RPMI8226 (cell line): ENCODE measurements at regions not wholly inside any gene's neighbourhood (a gene's known extent, or its start where the extent isn't known, plus 50 kb on each side); places are given as distances from the start of the nearest gene placed in this dataset.
A peak's percentile ranks its signal among the peaks of the same experiment; 100 is the strongest.

ENCODE experiments used
- DNase-seq: peaks from one replicate; pipeline ENCODE4 v3.0.0-alpha.2; 2015

DNA sequence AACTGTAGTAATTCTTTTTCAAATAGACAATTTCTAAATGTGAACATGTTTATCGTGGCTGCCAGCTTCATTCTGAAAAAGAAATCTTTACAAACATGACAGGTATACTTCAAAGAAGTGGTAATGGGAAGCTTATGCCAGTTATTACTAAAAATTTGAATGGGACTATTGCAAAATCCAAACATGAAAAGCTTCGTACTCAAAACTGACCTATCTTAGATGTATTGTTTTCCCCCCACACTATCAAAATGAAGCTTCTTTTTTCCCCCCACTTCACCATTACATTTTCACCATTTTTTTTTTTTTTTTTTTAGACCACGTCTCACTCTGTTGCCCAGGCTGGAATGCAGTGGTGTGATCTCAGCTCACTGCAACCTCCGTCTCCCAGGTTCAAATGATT, 50.4 kb upstream of the SERTAD2 start:
- DNase-seq = no peak

DNA sequence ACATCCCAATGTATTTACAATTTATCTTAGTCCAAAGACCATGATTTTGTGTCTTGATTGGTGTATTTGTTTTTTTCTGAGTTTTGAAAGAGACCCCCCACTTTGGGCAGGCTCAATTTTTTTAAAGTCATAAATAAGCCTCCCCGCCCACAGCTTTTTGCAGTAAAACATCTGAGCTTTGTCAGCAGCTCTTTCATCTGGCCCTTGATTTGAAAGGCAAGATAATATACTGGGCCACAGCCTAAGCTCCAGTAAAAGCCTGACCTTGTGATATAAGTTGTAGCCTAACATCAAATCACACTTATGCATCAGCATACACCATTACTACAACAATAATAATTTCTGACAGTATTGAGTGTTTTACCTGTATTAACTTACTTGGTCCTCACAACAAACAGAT, 51.3 kb upstream of the SERTAD2 start:
- DNase-seq = no peak

DNA sequence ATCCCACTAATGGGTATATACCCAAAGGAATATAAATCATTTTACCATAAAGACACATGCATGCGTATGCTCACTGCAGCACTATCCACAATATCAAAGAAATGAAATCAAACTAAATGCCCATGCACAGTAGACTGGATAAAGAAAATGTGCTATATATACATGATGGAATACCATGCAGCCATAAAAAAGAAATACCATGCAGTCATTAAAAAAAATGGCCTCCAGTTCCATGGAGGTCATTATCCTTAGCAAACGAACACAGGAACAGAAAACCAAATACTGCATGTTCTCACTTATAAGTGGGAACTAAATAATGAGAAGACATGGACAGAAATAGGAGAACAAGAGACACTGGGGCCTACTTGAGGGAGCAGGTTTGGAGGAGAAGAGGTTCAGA, 53.6 kb upstream of the SERTAD2 start:
- no peak for DNase-seq

DNA sequence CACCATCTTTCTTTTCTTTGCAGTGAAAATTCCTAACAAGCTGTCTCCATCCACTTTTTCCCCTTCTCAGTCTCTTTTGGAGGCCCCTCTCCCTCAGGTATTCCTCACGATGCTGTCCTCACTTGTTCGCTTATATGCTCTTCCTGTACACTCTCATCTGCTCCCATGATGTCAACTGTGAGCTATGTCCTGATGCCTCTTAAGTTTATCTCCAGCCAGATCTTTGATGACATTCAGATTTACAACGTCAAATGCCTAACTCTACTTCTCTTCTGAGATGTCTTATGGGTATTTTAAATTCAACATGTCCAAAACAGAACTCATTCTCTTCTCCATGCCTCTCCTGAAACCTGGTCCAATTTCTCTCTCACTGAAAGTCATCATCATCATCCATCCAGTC, 55.1 kb upstream of the SERTAD2 start:
- DNase-seq = no peak

DNA sequence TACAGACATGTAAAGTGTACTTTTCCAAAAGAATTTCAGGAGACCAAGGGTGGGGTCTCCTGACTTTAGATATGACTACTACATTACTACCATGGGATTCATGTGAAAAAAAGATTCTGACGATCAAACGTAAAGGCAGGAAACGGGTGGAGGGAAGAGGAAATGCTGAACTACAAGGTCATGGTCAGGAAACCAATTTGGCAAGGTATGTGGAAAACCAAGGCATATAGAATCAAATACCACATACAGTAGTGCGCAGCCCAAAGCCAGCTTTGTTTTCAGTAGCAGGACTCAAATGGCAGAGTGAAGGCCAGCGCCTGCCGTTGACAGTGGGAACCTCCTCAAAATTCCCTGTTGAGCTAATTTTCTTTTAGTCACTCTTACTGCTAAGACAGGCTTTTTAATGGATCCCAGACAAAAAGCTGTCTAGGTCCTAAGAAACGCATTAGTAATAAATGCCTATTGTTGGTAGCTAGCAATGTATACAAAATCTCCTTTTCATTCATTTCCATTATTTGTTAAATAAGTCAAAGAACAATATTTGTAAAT, 57.6 kb upstream of the SERTAD2 start:
- DNase-seq = no peak

DNA sequence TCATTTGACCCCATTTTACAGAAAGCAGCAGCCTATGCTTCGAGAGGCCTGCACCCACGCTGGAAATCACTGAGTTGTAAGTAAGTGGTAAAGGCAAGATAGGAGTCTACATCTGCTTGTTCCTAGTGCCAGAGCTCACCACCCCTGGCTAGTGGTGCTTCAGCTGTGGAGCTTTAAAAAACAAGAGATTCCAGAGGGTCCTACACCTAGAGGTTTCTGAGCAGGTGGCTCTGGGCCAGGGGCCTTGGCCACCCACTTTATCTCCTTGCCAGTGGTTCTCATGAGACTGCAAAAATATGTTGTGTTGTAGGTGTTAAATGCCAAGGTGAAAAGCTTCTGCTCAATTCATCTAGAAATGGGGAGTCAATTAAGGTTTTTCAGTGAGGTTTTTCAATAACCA, 60.0 kb upstream of the SERTAD2 start:
- DNase-seq = no peak

DNA sequence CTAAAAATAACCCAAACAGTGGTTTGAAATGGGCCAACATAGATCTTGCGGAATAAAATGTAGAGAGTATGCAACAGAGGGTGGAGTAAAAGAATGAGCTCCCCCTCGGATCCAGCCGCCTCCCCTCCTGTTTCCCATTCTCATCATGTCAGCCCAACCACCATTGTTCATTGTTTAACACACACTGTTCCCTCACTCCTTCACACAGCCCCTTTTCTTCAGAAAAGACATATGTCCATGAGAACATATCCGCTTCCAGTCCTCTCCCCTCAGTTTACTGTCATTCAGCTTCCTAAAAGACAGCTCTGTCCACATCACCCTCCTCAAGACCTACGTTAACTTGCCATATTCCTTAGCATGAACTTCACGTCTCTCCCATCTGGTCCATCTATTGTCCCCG, 62.9 kb upstream of the SERTAD2 start:
- no peak for DNase-seq

DNA sequence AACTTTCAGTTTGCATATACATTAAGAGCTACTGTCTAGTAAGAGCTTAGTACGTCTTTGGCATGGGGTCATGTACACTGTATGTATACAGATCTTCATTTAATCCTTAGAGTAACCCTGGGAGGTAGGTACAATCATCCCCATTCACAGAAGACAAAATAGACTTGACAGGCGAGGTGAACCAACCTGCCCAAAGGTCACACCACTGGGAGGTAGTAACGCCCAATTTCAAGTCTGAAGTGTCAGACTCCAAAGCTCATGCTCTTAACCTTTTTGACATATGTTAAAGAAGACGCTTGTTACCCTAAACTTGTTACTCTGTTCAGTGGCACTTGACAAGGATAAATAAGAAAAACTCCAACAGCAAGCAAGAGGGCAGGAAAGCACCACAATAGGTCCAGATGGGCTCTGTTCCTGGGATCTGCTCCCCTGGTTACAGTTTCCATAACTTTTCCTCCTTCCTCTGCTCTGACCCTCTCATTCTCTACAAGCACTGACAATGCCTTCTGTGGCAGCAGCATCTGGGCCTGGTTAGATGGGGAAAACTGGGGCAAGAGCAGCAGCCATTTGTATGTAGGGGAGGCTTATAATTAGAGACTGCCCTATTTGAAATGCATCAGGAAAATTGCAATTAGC, 64.7 kb upstream of the SERTAD2 start:
- no peak for DNase-seq

DNA sequence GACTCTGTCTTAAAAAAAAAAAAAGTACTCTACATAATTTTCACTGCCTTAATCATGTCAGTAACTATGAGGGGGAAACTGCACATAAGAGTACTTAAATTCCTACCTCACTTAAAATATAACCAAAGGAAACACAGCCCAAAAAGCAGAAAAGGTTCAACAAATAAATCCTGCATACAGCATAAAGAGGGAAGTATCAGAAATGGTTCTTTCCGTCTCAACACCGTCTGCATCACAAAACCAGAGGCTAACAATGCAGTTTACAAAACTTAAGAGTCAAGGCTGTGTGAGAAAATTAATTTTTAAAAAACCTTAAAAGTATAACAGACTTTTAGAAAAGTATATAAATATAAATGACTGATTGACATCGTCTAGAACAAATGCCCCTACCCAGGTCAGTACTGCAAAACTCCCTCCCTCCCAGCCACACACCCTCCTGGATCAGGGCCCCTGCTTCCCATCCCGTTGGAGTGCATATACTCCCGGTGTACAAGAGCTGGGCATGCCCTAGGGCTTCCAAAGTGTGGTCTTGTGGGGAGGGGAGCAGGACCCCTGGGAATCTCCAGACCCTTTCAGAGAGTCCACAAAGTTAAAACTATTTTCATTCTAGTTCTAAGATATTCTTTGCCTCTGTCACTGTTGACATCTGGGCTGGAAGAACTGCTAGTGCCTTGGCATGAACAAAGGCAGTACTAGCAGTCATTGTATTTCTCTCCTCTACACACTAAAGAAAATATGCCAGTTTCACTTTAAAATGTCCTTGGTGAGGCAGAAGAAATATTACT, 67.0 kb upstream of the SERTAD2 start:
- no peak for DNase-seq

DNA sequence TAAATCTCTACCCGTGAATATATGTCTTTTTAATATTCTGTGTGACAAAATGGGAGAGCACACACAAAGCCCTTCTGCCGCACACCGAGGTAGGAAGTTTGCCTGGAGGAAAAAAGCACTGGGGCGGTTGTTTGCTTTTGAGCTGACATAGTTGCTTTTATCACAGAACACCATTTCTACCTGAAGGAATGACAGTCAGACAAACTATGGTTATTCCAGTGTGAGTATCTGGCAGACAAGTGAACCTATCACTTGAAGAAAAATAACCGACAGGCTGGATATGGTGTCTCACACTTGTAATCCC, 67.6 kb upstream of the SERTAD2 start:
- no peak for DNase-seq

DNA sequence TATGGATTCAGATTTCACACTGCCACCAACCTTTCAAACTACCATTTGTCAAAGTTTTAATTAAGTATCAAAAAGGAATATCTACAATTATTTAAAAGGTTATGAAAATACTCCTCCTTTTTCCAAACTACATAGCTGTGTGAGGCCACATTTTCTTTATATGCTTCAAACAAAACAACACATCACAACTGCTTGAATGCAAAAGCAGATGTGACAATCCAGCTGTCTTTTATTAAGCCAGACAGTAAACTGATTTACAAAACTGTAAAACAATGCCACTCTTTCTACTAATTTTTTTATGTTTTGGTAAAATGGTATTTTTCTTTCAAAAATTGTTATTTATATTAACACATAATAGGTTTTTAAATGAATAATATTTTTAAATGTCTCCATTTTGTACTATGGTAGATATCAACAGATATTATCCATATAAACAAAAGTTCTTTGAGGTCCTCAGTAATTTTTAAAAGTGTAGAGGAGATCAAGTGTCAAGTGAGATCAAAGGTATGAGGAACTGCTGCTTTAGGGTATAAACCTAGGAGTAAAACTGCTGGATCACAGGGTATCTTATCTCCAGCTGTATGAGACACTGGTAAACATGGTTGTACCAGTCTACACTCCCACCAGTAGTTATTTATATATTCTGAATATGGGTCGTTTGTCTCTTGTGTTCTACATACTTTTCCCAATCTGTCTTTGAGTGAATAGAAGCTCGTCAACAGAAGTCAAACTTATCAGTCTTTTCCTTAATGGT, 68.8 kb upstream of the SERTAD2 start:
- no peak for DNase-seq

DNA sequence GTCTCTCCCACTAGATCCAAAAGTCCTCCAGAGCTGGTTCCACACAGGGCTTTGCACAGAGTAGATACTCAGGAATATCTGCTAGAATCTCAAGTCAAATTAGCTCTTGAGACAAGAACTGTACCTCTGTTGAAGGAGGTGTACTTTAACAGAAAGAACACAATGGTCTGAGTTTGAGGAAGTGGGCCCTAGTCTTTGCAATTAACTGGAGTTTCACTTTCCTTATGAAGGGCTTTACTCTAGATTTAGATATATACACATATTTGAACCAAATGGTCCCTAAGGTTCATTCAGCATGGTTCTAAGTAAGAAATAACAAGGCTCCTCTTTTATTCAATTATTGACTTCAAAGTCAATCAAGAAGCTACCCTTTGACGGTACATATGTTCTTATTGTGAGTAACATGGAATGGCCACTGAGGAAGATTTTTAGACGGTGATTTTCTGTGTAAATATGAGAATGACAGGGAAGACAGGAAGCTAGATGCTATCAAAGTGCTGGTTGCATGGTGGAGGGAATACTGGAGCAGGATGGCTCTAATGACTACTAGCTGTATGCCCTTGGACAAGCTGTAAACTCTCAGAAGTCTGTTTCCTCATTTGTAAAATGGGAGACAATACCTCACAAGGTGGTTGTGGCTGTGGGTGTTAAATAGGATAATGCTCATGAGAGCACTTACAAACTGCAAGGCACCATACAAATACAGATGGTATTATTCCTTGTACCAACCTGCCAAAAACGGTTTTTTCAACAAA, 73.5 kb upstream of the SERTAD2 start:
- DNase-seq = peak; percentile 69

DNA sequence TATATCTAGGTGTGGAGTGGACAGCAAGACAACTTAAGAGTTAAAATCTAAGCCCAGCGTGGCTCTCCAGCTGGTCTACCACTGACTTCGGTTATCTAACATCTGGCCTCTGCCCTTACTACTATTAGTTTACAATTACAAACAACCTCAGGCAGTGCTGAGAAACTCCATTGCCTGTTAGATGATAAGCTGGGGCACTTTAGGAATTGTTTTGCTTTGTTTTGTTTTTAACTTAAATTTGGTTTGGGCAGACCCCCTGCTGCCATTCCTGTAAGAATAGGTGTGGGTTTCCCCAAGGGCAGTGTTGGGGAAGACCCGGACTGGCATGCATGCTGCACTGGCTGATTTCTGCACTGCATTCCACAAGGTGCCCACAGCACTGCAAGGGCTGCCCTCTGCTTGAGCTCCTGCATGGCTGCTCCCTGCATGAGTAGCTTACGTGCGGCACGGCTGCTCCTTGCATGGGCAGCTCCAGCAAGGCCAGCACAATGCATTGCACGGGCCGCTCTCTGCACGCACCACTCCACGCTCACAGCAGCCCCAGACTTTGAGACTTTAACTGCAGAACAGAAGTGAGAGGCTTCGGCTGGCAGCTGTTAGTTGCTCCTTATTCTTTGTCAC, 74.2 kb upstream of the SERTAD2 start:
- DNase-seq = peak; percentile 26

DNA sequence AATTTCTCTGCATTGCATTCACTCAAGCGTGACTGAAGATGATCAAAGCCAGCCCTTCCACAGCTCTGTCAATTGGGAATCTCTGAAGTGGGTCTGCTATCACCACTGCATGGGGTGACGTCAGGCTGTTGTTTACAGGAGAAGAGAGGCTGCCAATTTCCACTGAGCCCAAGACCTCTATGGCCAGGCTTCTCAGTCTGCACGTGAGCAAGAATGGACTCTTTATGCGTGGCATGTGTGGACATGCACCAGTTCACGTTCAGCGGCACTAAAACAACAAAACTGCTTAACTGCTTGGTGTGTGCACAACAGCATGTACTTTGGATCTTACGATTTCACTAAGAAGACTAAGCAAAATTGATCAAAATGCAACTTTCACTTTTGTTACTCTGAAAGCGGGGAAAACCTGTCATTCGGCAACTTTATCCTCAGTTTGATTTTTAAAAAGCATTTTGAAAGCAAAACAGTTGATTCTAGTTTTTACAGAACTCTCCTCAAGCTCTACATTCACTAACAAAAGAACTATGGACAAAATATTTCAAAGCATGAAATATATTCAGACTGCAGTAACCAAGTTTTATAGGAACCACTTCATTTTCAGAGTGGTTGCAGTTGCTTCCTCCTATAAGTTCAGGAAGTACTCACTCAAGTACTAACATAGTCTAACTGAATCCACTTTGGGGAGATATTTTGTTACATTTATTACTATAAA, 77.0 kb upstream of the SERTAD2 start:
- no peak for DNase-seq

DNA sequence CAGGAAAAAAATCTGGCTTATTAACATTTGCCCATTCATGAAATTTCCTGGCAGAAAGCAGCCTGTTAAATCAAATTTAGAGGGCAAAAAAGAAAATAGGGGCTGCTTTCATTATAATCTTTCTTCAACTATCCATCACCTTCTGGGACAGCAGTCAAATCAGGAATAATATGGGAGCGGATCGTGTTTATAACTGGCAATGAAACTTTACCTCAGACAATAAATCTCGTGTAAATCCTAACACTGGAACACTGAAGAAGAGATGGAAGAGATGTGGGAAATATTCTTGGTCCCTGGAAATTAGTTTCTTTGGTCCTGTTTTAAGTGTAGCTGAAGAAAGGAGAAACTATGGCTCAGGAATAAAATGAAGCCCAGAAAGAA, 77.5 kb upstream of the SERTAD2 start:
- DNase-seq = no peak

DNA sequence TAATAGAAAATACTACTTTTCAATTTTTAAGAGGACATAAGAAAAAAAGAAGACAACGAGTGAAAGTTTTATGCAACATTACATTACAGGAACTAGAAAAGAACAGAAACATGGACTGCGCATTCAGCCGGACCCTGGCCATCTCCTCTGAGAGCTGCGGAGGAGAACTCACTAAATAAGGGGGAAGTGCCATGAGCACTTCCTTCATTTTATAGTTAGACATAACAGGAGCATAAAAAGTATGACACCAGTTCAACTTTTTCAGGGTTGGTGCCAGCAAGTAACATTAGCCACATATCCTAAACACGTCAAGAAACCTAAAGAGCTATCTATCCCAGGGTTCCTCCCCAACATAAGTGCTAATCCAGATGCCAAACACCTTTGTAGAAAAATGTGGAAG, 78.0 kb upstream of the SERTAD2 start:
- DNase-seq = no peak

DNA sequence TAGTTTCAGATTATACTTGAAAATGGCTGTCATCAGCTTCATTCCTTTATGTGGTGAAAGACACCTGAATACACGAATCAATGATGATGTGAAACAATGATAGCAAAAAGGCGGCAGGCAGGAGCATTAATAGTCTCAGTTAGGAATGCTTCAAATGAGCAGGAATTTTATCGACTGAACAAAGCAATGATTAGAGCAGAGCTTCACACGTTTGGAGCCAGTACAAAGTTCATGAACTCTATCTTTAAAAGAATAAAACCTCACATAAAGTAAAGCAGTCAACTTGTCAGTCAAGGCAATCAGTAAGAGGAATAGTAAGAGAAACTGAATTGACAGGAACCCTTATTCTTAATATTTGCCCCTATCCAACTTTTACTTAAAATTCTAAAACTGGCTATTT, 78.4 kb upstream of the SERTAD2 start:
- no peak for DNase-seq

DNA sequence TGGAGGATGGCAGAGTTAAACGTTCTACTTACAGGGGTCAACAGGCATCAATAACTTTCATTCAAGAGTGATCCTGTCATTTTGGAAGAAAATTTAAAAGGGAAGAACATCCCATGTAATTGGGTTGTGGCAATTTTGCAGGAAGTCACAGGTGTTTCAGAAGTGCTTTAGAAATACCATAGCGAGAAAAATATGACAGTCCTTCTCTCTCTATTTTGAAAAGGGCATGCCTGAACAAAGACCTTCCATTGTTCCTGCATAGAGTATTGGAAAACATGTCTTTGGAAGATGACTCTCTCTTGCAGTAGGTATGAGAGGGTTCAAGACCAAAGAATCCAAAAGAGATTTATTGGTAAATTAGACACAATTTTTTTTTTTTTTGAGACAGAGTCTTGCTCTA, 81.8 kb upstream of the SERTAD2 start:
- no peak for DNase-seq

DNA sequence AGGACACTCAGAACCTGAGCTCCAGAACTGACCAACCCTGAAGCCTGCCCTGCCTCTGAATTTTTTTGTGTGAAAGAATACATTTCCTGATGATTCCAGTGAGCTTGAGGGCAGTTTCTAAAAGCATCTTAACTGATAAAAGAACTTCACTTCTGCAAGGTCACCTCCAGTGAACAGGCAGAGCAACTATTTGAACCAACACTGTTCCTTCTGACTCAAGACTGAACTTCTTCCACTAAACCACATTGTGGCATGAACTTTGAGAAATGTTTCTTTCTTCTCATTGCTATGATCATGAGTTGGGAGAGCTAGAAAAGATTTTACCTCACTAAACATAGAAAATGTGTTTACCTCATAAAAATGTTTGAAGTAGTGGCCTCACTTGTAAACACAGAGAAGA, 83.8 kb upstream of the SERTAD2 start:
- no peak for DNase-seq

DNA sequence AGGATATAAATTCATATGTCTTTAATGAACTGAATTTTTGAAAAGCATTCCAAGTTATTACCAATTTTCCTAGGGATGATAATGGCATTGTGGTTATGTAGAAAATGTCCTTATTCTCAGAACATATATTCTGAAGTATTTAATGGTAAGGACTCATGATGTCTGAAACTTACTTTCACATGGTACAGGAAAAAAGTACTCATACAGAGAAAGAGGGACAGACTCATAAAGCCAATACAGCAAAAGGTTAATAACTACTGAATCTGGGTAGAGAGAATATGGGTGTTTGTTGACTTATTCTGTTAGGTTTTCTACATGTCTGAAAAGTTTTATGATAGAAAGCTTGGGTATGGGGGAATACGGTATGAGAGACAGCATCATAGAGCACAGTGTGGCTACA, 84.3 kb upstream of the SERTAD2 start:
- DNase-seq = no peak

DNA sequence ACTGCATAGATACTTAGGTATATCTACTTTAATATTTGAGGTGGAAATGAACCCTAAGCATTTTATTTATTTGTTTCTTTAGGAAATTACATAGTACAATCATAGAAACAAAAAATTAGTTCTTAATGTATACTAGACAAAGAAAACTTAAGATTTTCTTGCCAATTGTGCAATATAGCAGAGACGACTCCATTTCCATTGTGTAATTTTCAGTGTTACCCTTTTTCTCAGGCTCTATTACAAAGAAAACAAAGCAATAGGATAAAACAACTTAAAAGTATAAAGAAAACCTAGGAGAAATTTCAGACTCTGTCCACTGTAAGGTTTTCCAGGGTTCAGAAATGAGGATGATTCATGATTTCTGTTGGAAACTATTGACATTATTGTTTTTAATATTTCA, 89.0 kb upstream of the SERTAD2 start:
- DNase-seq = no peak

DNA sequence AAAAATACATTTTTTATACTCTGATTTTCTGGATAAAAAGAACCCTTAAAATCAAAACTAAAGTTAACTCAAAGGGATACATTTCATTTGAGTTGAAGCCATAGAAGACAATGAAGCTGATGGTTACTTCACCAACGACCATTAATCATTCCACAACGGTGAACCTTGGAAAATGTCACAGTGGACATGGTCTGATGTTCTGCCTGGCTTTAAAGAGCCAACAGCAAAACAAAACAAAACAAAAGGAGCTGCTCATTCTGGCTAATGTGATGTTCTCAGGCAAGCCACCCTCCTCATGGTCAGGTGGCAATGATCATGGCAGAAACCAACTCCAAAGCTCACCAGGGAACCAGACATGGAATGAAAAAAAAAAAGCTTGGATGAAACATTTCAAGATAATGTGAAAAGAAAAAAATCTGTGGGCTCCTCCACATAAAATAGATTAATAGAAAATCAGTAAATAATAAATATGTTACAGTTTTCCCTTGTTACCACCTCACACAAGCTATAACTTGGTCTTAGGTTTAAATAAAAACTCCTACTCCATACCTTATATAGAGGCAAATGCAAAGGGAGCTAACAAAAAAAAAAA, 90.1 kb upstream of the SERTAD2 start:
- no peak for DNase-seq
